NAMALWA (cell line): ENCODE measurements at regions not wholly inside any gene's neighbourhood (a gene's known extent, or its start where the extent isn't known, plus 50 kb on each side); places are given as distances from the start of the nearest gene placed in this dataset.

Source experiments
- DNase-seq: peaks from one replicate; pipeline ENCODE4 v3.0.0-alpha.2; 2015; ENCODE audit warnings: low spot score

GRCh38 chr10:130430852-130431704 lies 294.9 kb downstream of the GLRX3 start:
- no peak for DNase-seq

- no peak for DNase-seq
Measured at GRCh38 chr10:130432271-130432670, 296.1 kb downstream of the GLRX3 start.

GRCh38 chr10:130432850-130433249 lies 296.7 kb downstream of the GLRX3 start:
- no peak for DNase-seq

DNA sequence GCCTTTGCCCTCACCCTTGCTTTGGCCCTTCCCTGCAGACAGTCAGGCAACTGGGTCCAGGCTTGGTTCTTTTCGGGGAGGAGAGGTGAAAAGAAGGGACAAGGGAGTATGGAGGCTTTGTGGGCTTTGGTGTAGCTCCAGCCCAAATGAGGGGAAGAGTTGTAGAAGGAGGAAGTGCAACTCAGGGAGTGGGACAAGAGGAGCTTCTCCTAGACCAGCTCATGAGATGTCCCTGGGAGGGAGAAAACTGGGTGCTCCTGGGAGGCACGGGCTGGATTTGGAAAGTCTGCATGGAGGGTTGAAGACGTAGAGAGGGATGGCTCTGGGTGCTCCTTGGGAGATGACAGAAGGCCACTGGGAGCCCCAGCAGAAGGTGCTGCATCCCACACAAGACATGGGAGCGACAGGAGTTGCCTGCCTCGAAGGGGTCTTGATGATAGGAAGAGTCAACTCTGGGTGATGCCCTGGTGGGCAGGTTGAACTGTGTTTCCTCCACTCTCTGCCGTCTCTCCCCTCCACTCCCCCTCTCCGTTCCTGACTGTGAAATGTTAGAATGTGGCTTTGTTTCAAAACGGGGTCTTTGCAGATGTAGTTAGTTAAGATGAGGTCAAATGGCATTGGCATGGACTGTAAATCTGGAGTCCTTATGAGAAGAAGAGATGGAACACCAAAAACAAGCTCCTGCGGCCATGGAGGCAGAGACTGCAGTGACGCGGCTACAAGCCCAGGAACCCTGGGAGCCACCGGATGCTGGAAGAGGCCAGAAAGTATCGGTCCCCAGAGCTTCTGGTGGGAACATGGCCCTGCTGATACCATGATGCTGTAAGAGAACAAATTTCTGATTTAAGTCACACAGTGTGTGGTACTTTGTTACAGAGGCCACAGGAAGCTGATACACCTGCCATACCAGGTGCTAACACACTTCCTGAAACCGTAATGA lies 298.5 kb downstream of the GLRX3 start:
- DNase-seq = no peak

DNA sequence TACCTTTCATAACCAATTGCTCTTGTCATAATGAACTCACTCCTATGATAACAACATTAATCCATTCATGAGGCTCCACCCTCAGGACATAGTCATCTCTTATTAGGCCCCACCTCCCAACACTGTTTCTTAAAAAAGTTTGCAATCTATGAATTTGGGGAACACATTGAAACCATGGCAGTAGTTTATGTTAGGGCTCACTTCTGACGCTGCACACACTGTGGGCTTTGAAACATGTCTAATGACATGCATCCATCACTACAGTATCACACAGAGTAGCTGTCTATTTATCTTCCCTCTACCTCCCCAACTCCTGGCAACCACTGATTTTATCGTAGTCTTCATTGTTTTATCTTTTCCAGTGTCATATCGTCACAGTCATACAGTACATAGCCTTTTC lies 299.8 kb downstream of the GLRX3 start:
- DNase-seq = no peak

- no peak for DNase-seq
Measured at GRCh38 chr10:130438861-130439260, 302.7 kb downstream of the GLRX3 start.

DNA sequence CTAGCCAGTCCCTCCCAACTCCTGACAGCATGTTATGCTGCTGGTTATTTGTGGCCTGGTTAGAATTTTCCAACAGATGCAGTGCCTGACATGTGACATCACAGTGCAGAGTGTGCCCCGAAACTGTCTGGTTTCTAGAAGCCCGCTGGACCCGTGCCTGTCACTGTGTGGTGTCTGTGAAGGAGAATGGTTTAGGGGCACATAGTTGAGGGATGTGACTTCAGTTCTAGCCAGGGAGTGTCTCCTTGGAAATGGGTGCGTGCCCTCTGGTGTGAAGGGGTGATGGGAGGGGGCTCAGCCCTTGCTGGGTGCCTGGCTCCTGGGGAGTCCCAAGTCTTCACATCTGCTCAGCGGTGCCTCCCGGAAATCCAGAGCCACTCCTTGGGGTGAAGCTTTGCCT lies 303.6 kb downstream of the GLRX3 start:
- DNase-seq = no peak

DNA sequence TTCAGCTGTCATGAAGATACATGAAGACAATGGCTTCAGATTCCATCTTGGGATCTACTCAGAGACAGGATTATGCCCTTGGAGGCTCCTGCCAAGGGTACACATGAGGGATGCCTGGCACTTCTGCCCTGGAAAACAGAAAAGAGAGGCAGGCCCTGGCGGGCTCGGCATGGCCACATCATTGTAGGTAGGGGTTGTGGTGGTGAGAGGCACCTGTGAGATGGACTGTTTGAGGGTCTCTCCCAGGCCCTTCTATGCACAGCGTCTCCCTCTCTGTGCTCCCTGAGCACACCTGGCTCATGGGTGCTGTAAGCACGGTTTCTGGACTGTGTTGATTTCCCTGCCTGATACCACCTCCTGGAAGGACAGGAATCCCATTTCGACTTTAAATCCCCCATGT lies 304.3 kb downstream of the GLRX3 start:
- DNase-seq = no peak

GRCh38 chr10:130440971-130441370 lies 304.8 kb downstream of the GLRX3 start:
- DNase-seq = no peak

DNA sequence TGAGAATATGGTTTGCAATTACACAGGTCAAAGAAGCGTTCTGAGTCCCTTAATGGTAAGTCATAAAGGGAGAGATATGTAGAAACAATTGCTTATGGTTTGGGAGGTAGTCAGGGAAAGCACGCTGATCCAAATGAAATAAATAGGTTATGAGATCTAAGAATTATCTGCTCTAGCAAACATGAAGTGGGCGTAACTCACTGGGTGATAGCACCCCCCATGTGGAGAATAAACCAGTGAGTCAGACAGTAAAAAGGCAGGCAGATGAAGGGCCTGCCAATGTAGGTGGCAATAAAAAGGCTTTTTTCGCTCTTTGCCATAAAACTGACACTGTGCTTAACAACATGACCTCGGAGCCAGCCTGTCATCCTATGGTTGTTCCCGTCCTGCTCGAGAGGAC lies 306.9 kb downstream of the GLRX3 start:
- DNase-seq = no peak

DNA sequence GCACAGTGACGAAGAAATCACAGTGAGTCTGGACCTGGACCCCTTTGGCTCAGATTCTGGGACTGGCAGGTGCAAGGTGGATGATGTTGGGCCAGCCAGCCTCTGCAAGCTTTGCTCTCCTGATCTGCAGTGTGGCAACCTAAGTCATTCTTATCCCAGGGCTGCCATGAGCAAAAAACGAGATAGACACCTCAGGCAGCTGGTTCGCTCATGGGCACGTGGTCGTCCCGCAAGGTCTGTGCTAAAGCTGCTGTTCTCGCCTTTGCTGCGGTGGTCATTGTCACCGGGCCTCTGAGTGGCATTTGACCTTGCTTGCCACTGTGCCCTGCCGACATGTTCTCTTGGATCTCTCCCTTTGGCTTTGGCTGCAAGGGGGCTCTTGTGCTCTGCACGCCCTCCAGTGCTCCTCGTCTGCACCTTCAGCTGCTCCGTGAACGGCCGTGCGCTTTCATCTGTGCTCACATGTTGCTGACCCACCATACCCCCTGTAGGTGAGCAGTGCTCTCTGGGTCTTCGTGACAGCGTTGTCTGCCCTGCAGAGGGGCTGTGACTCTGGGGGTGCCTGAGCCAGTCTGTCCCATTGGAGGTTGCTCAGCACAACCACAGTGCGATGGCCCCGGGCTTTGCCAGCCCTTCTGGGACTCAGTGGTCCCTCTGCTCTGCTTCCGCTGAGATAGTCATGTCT lies 317.0 kb downstream of the GLRX3 start:
- no peak for DNase-seq

GRCh38 chr10:130453721-130454542 lies 317.7 kb downstream of the GLRX3 start:
- no peak for DNase-seq

DNA sequence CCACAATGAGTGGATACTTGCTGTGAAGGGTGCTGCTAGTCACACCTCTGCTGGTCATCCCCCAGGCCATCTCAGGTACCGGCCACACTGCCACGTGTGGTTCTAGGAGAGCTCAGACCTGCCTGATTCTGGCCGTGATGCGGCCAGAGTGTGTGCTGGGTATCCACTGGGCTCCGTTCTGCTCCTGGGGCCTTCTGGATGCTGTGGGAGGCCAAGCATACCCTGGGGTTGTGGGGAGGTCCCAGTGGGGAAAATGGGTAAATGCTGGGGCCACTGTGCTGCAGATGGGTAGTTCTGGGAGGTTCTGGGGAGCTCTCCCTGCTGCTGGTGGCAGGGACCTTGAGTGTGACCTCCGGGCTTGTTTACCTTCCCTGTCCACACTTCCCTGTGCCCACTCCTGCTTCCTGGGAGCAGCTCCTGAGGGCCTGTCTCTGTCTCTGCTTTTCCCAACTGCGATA lies 318.4 kb downstream of the GLRX3 start:
- DNase-seq = no peak

- DNase-seq = no peak
Measured at GRCh38 chr10:130455111-130455695, 319.0 kb downstream of the GLRX3 start.

GRCh38 chr10:130455791-130456190 lies 319.6 kb downstream of the GLRX3 start:
- DNase-seq = no peak

DNA sequence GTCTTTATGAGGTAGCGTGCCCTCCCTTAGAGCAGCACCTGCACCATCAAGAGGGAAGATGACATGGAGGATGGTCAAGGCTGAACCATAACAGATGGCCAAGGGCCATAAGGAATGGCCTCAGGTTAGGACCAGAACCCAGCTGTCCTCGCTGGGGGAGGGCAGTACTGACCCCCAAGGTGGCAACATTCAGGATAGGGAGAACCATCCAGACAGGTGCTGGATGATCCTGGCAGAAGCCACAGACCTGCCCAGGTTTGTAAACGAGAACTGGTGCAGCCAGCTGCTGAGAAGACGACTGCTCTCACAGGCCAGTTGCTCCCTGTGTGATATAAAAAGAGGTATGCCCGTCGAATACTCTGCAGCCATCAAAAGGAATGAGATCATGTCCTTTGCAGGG lies 320.4 kb downstream of the GLRX3 start:
- no peak for DNase-seq

- no peak for DNase-seq
Measured at GRCh38 chr10:130458509-130458908, 322.3 kb downstream of the GLRX3 start.

DNA sequence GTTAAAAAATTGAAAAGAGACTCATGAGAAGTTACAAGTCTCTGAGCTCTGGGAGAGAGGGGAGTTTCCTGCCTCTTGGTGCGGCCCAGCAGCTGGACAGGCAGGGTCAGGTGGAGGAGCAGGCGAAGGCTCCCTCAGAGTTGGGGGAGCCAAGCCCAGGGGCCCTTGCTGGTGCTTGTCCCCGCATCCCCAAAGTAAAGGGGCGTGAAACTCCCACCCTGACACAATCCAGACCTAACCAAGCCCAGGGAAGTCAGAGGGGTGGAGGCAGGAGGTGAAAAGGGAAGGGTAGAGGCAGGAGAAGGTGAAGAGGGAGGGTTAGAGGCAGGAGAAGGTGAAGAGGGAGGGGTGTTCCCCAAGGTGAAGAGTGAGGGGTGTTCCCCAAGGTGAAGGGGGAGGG lies 322.8 kb downstream of the GLRX3 start:
- no peak for DNase-seq

GRCh38 chr10:130459851-130460490 lies 323.8 kb downstream of the GLRX3 start:
- DNase-seq = no peak

DNA sequence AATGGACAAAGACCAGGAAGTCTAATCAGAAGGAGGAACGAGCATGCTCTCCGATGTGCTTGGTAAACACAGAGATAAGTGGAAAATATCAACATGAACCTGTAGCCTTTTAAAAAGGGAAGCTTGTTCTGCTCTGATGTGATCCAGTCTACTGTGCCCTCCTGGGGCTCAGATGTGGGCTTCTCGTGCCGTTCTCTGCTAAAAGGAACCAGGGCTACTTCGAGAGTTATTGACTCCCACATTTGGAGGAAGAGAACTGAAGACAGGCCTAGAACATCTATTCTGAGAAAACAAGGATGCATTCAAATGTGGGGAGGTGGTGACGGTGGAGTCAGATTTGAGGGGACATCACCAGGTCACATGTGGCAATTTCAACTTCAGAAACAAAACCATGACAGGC lies 325.4 kb downstream of the GLRX3 start:
- no peak for DNase-seq
